ENCODE measurements at regions not wholly inside any gene's neighbourhood (a gene's known extent, or its start where the extent isn't known, plus 50 kb on each side); places are given as distances from the start of the nearest gene placed in this dataset.
"Not testable (repeated sequence)": the region's sequence is repeated elsewhere in the genome, so short reads cannot be mapped to it uniquely, and the experiment has no call there.

DNA sequence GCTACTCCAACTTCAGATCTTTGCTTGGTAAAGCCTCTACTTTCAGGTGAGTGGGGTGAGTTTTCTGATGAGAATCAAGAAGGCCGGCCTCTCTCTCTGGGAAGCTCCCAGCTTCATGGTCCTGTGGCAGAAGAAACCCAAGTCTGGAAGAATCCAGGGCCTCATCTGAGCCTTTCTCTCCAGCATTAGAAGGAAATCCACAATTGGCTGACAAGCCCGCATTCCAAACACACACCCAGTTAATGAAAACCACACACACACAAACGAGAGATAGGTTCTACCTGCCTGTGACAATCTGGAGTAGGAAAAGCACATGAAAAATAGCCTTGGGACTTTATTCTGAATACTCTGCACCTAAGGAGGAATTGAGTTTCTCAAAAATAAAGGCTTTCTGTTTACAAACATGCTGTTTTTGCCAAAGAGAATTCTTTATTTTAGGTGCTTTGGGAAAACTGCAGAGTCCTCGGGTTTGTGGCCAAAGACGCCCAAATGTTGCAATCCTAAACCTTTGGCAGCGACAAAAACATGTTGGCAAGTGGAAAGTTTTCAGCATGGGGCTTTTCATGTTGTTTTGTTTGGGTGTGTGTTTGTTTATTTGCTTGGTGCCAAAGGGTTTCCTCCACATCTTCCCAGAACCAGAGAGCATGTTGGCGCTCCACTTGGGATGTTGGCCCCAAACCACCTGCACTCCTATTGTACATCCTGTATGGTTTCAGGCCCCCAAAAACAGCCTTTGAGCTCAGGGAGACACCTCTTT, 216.2 kb downstream of the SETD4 start:
- DNase-seq = no peak

DNA sequence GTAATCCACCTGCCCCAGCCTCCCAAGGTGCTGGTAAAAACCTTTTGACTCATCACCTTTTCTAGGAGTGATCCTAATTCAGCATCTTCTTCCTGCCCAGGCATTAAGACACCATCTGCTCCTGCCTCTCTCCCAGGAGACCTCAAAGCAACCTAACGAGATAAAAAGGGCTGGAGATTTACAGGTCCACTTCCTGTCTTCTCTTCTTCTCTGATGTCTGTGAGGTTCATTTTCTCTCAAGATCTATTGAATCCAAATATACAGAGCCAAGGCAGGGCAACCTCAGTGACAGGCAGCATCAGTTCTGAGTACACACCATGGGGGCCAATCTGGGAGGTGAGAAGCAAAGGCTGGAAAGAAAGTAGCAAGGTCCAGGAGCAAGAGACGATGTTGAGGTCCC, 219.4 kb downstream of the SETD4 start:
- no peak for DNase-seq

DNA sequence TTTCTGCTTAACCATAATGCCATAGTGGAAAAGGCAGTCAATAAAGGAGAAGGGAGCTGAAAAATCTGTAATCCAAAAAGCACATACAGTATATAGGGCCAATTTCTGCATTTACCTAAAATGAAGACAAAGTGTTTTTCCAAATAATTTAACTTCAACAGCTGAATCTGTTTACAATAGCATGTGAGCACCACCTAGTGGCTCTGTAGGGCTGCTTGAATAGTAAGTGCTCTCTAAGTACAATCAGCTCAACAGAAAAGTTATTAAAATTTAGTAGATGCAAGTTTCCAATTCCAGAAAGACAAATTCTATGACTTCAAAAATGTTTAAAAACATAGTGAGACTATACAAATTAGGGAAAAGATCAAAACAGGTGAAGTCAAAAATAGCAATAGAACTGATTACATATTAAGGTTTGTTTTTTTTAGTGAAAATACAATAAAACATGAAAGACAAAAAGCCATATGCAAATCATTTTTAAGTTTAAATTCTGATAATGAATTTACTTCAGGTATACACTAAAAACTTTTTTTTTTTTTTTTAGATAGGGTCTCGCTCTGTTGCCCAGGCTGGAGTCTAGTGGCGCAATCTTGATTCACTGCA, 220.0 kb downstream of the SETD4 start:
- no peak for DNase-seq

DNA sequence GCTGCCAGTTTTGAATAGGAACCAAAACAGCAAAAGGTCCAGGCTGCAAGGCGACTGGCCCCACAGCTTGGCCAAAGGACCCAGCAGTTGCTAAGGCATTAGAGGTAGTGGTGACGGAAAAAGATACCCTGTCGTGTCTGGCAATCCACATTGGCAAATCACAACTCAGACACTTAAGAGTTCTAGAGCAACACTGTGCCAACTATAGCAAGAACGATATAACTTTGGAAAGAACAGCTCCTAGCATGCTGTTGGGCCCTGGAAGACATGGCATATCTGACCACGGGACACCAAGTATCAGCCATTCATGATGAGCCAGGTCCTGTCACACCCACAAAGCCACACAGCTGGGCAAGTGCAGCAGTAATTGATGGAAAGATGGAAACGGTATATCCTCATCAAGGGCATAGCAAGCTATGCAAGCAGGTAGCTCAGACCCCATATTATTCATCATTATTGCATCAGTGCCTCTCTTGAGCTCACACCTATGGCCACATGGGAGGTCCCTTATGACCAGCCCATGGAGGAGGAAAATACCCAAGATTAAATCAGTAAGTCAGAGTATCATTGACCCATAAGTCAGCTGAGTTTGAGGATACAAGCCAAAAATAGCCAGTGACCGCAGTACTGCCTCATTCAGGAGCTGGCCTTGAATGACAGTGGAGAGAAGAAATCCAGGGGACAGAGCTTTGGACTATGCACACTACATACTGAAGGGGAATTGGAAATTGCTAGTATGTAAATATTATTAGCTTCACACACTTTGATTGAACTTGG, 221.2 kb downstream of the SETD4 start:
- DNase-seq = no peak

DNA sequence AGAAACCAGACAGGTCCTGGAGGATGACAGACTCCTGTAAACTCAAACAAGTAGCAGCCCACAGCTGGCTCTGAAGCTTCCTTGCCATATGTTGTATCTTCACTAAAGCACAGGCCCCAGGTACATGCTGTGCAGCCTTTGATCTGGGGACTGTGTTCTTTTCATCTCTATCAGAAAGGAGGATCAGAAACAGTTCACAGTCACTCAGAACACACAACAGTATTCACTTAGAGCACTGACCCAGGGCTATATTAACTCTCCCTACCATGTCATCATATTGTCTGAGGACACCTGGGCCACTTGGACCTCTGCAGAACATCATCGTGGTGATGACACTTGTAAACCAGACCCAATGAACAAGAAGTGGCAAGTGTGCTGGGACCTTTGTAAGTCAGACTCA, 222.0 kb downstream of the SETD4 start:
- DNase-seq = no peak

DNA sequence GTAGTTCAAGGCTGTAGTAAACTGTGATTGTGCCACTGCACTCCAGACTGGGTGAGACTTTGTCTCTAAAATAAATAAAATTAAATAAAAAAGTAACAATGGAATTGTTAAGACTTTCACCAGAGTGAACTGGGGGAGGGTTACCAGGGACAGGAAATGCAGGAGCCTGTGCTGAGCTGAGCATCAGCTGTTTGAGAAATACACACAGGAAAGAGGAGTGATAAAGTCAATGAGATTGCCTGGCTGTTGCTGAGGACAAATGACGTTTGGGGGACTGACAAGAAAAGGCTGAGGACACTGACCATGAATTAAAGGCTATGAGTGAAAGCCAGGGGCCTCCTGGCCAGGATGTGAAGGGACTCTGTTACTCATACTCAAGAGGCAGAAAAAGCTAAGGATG, 226.3 kb downstream of the SETD4 start:
- DNase-seq = no peak

DNA sequence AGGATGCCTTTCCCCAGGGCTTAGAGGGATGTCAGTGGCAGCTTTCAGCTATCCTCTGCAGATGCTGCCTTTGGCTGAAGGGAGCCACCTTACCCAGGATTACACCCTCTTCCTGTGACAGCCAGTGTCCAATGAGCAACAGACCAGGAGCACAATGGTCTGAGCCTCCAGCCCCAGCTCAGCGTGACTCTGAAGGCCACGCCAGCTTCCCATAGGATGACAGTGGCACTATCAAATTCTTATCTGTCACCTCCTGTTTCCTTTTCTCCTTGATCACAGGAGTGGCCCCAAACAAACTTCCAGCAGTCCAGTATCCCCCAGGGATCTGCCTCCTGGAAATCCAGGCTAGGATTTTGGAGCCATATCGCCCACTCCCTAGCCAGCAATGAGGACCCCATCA, 226.9 kb downstream of the SETD4 start:
- no peak for DNase-seq

DNA sequence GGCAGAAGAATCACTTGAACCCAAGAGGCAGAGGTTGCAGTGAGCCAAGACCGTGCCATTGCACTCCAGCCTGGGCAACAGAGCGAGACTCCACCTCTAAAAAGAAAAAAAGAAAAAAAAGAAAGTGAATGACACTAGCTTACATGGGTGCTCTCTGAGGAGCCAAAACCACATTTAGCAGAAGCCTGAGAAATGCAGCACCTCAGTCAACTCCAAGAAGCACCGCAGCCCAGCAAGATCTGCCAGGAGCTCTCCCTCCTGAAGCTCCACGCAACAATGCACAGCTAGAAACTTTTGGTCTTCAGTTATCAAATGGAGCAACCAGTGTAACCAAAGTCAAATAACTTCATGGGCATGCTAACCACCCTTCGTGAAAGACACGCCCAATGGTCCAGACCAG, 229.1 kb downstream of the SETD4 start:
- DNase-seq = no peak

DNA sequence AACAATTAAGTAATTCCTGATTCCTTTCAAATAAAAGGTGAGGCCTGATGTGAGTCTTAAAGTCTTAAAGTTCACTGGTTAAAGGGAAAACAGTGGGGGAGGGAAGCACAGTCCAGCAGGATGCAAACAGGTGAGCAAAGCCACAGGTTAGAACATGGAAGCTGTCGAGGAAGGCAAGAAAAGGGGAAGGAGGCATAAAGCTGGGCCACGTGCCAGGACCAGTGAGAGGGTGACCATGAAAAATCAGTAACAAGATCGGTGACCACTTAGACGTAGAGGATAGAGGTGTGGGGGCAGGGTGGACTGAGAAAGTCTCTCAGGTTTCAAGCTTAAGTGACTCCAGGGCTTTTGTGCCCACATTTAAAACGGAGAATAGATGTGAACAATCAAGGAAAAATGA, 231.3 kb downstream of the SETD4 start:
- DNase-seq = no peak

DNA sequence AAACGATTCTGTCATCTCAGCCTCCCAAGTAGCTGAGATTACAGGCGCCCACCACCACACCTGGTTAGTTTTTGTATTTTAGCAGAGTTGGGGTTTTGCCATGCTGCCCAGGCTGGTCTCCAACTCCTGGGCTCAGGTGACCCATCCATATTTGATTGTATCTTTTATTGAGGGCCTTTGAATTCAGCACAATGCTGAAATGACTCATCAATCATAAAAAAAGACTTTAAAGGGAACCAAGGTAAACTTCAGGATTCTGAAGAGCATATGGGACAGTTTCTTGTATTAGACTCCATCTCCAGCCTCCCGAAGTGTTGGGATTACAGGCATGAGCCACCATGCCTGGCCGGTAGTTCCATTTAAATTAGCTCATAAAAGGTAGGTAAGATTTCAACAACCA, 232.2 kb downstream of the SETD4 start:
- no peak for DNase-seq

DNA sequence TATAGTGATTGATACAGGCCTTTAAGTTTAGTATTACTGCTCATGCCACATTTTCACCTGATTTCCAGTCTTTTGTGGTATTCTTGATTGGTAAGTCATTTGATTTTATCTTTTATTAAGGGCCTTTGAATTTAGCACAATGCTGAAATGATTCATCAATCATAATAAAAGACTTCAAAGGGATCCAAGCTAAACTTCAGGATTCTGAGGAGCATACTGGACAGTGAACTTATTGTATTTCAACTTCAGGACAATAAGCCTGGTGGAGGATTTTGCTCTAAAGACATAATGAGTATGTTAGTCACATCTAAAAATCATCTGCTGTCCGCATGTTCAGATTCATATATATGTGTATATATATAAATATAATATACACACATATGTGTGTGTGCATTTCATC, 233.3 kb downstream of the SETD4 start:
- DNase-seq = no peak

DNA sequence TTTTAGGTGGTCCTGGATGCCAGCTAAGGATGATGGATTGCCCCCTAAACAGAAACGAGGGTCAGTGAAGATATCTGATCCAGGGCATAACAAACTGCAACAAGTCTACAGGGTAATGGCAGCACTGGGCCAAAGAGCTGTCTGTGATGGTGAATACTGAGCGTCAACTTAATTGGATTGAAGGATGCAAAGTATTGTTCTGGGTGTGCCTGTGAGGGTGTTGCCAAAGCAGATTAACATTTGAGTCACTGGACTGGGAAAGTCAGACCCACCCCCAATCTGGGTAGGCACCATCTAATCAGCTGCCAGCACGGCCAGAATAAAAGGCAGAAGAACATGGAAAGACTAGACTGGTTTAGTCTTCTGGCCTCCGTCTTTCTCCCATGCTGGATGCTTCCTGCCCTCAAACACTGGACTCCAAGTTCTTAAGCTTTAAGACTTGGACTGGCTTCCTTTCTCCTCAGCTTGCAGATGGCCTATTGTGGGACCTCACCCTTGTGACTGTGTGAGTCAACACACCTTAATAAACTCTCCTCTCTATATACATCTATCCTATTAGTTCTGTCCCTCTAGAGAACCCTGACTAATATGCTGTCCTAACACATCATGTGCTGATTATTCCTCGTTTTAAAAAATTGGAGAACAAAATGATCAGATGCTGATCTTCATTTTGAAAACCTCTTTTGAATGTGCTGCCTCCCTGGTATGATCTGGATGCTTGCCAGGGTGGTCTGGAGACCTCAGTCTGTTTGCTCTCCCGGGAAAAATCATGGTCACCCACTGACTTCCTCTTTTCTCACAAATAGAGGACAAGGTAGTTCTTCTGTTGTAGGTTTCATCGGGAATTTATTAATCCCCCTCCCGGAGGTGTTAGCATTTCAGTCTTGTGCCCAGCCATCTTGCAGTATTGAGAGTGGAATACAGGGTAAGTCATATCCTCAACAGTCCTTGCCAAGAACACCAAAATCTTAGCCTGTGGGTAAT, 234.7 kb downstream of the SETD4 start:
- no peak for DNase-seq

DNA sequence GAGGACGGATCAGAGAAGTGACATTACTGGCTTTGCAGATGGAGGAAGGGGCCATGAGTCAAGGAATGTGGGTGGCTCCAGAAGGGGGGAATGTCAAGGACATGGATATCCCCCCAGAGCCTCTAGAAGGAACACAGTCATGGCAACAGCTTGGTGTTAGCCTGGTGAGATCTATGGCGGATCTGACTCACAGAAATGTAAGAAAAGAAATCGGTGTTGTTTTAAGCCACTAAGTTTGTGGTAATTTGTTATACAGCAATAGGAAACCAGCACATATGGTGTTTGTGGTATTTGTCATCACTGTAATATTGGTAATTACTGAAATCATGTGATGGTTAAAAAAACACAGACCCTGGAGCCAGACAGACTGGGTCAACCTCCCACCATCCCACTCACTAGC, 236.2 kb downstream of the SETD4 start:
- no peak for DNase-seq

DNA sequence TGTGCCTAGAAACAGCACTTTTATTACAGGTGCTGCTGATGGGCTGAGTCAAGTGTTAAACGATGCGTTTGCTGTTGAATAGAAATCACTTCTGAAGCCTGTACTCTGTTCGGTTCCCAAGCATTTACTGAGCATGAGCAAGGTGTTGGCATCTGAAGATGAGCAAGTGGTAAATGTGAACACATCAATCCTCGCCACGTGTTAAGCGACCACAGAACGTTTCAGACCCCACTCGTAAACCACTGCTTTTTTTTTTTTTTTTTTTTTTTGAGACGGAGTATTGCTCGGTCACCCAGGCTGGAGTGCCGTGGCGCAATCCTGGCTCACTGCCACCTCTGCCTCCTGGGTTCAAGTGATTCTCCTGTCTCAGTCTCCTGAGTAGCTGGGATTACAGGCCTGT, 241.2 kb downstream of the SETD4 start:
- no peak for DNase-seq

DNA sequence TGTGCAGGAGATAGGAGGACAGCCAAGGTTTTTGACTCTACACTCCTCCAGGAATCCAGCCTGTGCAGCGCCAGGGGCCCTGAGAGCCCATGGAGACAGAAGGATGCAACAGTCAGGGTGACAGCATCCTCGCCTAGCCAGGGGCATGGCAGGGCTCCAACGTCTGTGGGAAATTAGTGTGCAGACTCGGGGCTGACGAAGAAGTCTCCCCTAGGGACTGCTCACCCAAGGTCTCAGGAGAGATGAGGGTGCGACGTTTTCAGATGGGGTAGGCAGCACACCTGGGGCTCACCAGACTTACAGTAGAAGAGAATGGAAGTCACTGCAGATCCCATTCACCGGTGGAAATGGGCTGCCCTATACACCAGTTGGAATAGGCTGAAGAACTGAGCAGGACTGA, 241.7 kb downstream of the SETD4 start:
- no peak for DNase-seq

DNA sequence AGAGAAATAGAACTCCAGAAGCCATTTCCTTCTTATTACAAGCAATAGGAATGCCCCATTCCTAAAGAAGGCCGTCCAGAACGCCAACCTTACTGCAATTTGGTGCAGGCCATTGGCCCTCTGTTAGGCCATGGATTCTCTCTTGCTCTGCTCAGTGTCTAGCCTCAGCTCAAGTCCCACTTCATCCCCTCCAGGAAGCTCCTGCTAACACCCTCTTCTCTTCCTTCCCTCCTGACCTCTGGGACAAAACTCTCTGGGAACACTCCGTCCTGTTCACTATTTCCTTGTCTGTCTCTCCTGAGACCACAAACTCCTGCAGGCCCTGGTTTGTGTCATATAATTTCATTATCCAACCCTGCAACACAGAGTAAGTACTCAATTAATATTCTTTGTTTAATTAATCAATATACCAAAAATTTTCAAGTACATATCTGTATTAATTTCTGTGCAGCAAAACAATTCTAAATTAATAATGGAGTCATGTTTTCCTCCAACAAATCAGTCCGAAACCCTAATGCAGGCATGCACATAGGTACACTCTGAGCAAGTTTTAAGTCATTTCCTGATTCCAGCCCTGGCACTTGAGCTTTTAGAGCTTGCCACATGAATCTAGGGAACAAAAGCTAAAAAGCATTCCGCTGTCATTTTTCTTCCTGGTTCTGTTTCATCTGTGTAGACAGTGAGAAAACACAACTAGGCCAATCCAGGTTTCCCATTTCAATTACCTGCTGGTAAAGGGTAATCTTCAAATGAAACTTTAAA, 245.3 kb downstream of the SETD4 start:
- DNase-seq = no peak

DNA sequence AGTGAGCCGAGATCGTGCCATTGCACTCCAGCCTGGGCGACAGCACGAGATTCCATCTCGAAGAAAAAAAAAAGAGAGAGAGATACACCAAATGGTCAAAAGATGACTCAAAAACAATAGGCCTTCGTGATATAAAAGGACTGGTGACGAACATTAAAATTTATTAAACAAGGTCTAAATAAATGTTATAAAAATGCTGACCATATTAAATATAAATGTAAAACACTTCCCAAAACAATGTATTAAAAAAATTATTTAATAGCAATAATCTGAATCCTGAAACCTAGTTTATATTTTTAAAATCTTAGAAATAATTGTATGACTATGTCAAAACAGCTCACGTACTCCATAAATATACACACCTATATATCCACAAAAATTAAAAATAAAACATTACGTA, 247.6 kb downstream of the SETD4 start:
- DNase-seq = no peak

DNA sequence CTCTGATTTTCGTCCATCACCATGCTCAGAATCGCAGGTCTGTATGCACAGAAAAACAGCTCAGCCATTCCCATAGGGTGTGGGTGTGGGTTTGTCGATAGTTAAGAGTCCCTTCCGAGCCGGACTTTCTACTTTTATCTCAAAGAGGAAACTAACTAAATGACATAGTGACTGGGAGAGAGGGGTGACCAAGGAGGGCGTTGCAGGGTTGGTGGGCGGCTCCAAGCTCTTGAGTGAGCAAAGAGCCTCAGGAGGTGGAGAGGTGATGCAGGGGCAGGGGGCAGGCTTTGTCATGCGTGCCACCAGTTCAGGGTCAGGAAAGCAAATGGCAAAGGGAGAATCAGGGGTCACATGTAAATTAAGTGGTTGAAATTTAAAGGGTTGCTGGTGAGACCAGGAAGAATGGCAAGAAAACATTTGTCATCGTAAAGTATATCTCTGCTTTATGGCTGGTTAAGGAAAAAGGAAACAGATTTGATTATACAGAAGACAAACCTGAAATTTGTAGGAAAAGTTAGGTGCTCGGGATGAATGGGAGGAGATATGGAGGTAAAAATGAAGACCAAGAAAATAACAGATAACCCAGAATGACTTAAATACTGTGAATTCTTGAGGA, 249.0 kb downstream of the SETD4 start:
- no peak for DNase-seq

DNA sequence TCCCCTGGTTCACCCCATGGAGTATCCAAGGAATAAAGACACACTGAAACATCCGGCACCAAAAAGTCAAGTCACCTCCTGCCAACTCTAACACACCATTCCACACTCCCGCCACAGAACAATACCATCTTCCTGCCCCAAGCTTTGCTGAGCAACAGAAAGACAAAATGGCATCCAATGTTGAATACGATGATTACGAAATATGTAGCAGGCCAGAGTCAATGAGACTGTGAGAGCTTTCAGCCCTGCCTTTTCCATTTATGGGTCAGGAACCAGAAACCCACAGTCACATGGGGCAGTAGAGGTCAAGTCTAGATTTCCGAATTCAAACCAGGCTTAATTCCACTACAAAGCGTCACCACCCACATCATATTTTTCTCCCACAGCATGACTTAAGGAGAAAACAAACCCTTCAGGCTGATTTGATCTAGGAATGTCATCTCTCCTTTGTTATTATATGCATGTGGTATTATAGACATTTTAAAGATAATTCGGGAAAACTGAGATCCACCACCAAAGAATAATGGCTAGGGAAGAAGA, 249.8 kb downstream of the SETD4 start:
- no peak for DNase-seq

DNA sequence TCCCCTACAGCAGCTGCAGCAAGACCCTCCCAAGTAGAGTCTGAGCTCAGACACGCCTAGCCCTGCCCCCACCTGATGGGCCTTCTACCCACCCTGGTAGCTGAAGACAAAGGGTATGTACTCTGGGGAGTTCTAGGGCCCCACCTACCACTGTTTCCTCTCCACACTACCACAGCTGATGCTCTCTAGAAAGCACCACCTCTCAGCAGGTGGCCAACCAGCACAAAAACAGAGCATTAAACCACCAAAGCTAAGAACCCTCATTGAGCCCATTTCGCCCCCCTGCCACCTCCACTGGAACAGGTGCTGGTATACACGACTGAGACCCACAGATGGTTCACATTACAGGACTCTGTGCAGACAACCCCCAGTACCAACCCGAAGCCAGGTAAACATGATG, 258.9 kb downstream of the SETD4 start:
- DNase-seq = no peak

DNA sequence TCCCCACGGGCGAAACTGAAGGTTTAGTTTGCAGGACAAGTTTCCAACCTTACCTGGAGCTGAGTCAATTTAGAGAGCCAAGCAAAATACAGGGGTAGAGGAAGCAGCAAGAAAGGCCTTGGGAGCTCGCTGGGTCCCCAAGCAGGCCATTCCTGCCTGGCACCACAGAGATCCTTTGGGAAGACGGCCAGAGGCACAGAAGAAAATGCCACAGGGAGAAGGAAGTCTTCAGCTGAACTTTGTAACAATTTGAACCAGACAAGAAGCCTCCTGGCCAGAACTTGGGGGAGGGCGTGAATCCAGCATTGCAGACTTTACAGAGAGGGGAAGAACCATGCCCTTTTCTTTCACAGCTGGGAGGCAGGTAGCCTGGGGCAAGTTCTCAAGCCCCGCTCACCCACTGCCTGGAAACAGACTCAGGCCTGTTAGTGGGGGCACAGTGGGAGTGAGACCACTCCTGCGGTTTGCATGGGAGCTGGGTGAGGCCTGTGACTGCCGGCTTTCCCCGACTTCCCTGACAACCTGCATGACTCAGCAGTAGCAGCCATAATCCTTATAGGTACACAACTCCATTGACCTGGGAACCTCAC, 259.4 kb downstream of the SETD4 start:
- DNase-seq = not testable (repeated sequence)

Data from occipital lobe (tissue), 1 donor.